ENCODE measurements at regions not wholly inside any gene's neighbourhood (a gene's known extent, or its start where the extent isn't known, plus 50 kb on each side); places are given as distances from the start of the nearest gene placed in this dataset.
"Not testable (repeated sequence)": the region's sequence is repeated elsewhere in the genome, so short reads cannot be mapped to it uniquely, and the experiment has no call there.

GRCh38 chr11:116035977-116036376 is 531.8 kb upstream of the CADM1 start:
- DNase-seq = peak; percentile 50

DNA sequence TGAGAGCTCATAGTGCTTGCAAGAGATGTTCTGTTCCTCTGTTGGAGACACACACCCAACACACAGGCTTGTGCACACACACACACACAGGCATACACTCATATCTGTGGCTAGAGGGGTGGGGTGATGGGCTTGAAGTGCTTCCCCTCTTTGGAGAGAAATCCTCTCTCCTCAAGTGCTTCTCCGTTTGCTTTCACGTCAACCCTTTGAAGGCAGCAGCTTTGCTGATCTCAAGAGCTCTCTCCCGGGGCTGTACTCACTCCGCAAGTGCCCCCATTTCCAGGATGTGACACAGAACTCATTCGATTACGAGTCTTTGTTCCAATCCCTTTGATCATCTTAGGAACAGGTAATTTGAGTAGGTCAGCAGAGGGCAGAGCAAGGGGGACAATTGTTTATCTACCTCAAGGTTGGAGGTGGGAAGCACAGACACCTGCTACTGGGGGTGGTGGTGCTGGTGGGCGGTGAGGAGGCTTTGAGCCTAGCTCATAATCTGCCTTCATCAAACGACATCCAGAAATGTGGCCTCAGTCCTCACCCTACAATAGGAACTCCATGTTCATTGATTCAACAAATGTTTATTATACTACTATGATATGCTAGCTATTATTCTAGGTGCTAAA is 529.8 kb upstream of the CADM1 start:
- DNase-seq = no peak

DNA sequence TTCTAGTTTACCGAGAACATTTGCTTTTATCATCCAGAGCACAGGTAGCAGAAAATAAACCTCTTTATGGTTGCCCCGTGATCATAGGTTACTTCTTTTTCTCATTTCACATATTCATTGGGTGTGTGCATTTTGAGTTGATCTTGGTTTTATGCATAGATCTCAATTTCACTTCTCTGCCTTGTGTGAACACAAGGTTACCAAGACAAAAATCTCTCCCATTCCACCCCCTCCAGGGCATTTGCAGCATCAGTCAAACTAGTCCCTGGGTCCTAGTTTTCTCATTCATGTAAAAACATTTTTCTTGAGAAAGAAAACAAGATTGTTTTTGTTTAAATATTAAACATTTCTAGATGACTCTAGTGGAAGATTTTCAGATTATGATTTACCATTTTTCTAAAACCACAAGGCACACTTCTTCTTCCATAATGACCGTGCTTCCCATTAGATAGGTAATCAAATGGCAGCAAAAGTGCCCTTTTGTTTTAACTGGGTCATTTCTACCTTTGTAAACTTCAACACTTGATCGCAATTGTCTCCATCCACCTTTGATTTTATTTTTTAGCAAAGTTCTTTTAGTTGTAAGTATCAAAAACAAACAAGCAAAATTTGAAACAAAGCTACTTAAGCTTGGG is 526.6 kb upstream of the CADM1 start:
- no peak for DNase-seq

GRCh38 chr11:116028506-116028905 is 524.3 kb upstream of the CADM1 start:
- not testable (repeated sequence) for DNase-seq

GRCh38 chr11:115999437-115999836 is 495.2 kb upstream of the CADM1 start:
- no peak for DNase-seq

- DNase-seq = no peak
Observed at GRCh38 chr11:115996808-115997188, 492.6 kb upstream of the CADM1 start.

DNA sequence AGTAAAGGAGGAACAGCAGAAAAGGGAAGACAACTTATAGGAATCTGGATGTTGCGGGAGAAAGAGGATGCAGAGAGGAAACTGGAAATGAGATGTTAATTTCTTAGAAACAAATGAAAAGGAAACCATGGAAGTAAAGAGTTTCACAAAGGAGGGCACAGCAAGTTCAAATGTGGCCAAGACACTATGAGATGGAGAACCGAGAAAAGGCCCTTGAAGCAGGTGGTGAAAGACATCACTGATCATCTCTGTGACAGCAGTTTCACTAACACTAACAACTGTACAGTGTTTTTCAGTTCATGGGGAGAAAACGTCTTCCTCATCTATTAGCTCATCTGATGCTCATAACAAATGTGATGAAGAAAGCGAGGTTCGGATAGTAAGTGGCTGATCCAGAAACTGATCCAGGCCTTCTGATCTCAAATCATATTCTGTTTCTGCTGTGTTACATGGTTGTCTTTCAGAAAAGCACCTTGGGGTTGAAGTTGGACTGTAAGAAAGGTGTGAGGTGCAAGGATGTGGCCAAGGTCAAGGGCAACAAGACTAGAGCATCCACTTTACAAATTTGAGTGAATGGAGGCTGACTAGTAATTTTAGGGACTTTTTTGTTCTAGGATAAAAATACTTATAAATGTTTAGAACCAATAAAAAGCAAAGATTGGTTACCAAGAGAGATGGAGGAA is 492.1 kb upstream of the CADM1 start:
- no peak for DNase-seq

DNA sequence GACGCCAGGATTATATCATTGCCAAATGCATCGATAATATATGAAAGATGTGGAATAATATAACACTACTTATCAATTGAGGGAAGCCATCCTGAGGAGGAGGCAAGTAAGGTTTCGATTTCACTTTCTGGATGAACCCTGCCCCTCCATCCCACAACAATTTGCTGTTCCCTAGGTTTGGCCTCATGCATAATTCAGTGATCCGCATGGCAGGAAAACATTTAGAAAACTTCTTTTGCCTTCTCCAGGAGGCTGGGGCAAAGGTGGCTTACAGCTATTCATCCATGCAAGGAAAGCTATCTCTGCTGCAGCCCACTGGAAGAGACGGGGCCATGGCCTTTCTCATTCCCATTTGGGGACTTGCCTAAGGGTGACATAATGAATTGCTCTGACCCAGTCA is 489.4 kb upstream of the CADM1 start:
- DNase-seq = no peak

GRCh38 chr11:115990004-115990447 is 485.8 kb upstream of the CADM1 start:
- no peak for DNase-seq

DNA sequence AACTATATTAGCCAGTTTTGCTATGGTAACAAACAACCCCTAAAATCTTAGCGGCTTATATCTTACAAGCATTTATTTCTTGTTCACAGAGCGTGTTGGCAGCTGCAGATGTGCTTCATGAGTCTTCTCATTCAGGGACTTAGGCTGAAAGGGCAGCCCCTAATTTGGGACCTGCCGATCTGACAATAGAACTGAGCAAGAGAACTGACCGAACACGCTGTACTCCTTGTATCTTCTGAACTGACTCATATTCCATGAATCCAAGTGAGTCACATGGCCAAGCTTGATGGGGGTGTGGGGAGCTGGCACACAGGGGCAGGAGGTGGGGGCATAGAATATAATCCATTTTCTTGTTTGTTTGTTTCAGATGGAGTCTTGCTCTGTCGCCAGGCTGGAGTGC is 481.7 kb upstream of the CADM1 start:
- DNase-seq = no peak

DNA sequence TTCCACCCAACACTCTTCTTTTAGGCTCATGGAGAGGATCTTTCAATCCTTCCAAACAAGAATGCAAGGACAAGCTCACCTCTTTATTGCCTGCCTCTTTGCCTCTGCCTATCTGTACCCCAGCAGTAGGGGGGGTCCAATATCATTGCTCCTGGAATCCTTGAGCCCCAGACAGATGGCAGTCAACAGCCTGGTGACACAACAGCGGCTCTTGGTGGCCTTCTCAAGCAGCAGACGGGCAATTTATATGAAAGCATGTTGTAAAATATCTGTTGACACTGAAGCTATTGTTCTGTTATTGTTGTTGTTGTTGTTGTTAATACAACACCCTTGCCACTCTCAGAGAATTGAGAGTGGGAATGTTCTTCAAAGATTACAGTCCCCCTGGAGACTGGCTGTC is 480.0 kb upstream of the CADM1 start:
- no peak for DNase-seq

GRCh38 chr11:115982666-115983065 is 478.5 kb upstream of the CADM1 start:
- no peak for DNase-seq

GRCh38 chr11:115981814-115982471 is 477.7 kb upstream of the CADM1 start:
- no peak for DNase-seq

- DNase-seq = no peak
Observed at GRCh38 chr11:115981104-115981481, 476.9 kb upstream of the CADM1 start.

DNA sequence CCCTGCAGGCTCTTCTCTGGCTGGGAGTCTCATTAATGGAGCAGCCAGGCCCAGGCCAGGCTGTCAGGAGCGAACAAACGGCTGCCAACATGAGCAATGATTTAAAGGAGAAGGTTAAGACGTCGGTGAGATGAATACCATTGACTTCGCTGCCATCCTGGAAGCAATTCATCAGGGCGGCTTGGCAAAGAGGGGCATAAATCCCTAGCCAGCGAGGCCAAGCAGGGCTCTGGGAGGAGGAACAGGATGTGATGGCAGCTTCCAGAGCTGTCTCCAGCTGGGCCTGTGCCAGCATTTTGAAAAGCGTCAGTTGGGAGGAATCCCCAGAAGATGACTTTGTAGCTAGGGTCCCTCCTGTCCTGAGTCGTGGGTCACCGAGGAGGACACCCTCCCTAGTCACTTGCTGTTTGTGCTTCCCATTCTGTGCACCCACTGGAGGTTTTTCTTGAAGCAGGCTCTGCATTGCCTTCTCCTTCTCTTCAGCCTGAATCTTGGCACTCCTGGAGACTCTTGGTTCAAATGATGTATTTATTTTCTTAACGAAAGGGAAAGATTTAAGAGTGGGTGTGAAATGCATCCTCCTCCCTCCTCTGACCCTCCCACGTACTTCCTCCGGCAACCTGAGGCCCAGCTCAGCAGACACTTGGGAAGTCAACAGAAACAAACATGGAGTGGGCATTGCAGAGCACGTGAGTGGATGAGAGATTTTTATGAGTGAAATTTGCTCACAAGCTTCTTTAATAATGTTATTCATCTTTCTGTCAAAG is 476.3 kb upstream of the CADM1 start:
- DNase-seq = peak; percentile 64

DNA sequence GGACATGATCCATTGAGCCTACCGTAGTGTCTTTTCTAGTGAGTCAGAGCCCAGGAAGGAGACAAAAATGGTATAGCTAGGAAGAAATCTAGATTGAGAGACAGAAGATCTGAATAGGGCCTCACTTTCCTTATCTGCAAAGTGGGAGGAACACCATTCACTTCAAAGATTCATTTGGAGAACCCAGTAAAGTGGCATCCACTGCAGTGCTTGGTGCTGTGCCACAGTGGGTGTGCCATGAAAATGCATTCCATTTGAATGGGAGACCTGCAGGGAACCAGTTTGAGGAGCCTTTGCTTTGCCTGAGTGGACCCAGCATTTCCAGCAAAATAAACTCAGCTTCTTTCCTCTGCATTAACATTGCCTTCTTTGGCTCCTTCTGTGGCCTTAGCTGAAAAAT is 470.5 kb upstream of the CADM1 start:
- DNase-seq = no peak

DNA sequence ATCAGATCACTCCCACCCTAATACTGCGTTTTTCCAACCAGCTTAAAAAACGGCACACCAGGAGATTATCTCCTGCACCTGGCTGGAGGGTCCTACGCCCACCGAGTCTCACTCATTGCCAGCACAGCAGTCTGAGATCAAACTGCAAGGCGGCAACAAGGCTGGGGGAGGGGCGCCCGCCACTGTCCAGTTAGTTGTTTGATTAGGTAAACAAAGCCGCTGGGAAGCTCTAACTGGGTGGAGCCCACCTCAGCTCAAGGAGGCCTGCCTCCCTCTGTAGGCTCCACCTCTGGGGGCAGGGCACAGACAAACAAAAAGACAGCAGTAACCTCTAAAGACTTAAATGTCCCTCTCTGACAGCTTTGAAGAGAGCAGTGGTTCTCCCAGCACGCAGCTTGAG is 463.0 kb upstream of the CADM1 start:
- DNase-seq = not testable (repeated sequence)

- no peak for DNase-seq
Observed at GRCh38 chr11:115965767-115966504, 461.7 kb upstream of the CADM1 start.

GRCh38 chr11:115964091-115964490 is 459.9 kb upstream of the CADM1 start:
- no peak for DNase-seq

GRCh38 chr11:115963156-115963555 is 458.9 kb upstream of the CADM1 start:
- no peak for DNase-seq

- DNase-seq = no peak
Observed at GRCh38 chr11:115961159-115962003, 457.2 kb upstream of the CADM1 start.
